Right renal cortex interstitium (tissue), 3 donors: ENCODE measurements at regions not wholly inside any gene's neighbourhood (a gene's known extent, or its start where the extent isn't known, plus 50 kb on each side); places are given as distances from the start of the nearest gene placed in this dataset.
"Not testable (repeated sequence)": the region's sequence is repeated elsewhere in the genome, so short reads cannot be mapped to it uniquely, and the experiment has no call there.

Experiments used
- DNase-seq, 3 donors: peaks; one replicate each; pipeline ENCODE4 v3.0.0-alpha.2; 2013; ENCODE audit warnings: low read depth in 3 of 3, low spot score in 2 of 3

- no peak for DNase-seq
Measured at GRCh38 chr22:48633996-48634836, 1193.5 kb downstream of the BRD1 start.

- DNase-seq, result no peak
Measured at GRCh38 chr22:48632646-48633246, 1194.9 kb downstream of the BRD1 start.

- no peak for DNase-seq
Measured at GRCh38 chr22:48631288-48631863, 1196.3 kb downstream of the BRD1 start.

- no peak for DNase-seq
Measured at GRCh38 chr22:48630848-48631247, 1196.8 kb downstream of the BRD1 start.

- no peak for DNase-seq
Measured at GRCh38 chr22:48630433-48630754, 1197.3 kb downstream of the BRD1 start.

- DNase-seq, result no peak
Measured at GRCh38 chr22:48629631-48630432, 1197.8 kb downstream of the BRD1 start.

GRCh38 chr22:48628891-48629543, 1198.7 kb downstream of the BRD1 start:
- DNase-seq, result no peak

- no peak for DNase-seq
Measured at GRCh38 chr22:48627966-48628365, 1199.7 kb downstream of the BRD1 start.

GRCh38 chr22:48627203-48627602, 1200.5 kb downstream of the BRD1 start:
- no peak for DNase-seq

GRCh38 chr22:48624401-48624800, 1203.3 kb downstream of the BRD1 start:
- no peak for DNase-seq

- DNase-seq, result no peak
Measured at GRCh38 chr22:48622891-48623545, 1204.7 kb downstream of the BRD1 start.

GRCh38 chr22:48621085-48621484, 1206.6 kb downstream of the BRD1 start:
- DNase-seq, result no peak

GRCh38 chr22:48620460-48620859, 1207.2 kb downstream of the BRD1 start:
- DNase-seq, result not testable (repeated sequence)

- no peak for DNase-seq
Measured at GRCh38 chr22:48619721-48620120, 1208.0 kb downstream of the BRD1 start.

GRCh38 chr22:48618326-48618725, 1209.3 kb downstream of the BRD1 start:
- DNase-seq, result no peak

- DNase-seq, result no peak
Measured at GRCh38 chr22:48616656-48617055, 1211.0 kb downstream of the BRD1 start.

GRCh38 chr22:48615171-48616008, 1212.3 kb downstream of the BRD1 start:
- no peak for DNase-seq

- no peak for DNase-seq
Measured at GRCh38 chr22:48613566-48614200, 1214.0 kb downstream of the BRD1 start.
